ENCODE measurements at regions not wholly inside any gene's neighbourhood (a gene's known extent, or its start where the extent isn't known, plus 50 kb on each side); places are given as distances from the start of the nearest gene placed in this dataset.
A peak's percentile ranks its signal among the peaks of the same experiment; 100 is the strongest.
"Not testable (repeated sequence)": the region's sequence is repeated elsewhere in the genome, so short reads cannot be mapped to it uniquely, and the experiment has no call there.

DNA sequence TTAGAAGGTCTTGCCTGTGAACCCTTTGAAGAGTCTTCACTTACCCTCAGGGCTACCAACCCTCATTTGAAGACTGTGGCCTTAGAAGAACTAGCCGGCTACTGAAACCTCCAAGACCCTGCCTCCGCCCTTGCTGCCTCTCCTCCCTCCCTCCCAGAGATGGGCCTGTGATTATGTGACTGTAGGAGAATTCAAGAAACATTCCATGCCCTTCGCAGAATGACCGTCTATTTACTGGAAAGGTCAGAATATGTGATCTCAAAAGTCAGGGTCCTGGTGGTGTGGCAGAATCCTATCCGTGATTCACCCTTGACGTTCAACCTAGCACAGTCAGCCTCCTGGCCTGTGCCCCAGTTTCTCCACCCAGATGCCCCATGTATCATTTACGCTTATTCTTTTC, 109.6 kb downstream of the CTNND1 start:
- DNase-seq: no peak

DNA sequence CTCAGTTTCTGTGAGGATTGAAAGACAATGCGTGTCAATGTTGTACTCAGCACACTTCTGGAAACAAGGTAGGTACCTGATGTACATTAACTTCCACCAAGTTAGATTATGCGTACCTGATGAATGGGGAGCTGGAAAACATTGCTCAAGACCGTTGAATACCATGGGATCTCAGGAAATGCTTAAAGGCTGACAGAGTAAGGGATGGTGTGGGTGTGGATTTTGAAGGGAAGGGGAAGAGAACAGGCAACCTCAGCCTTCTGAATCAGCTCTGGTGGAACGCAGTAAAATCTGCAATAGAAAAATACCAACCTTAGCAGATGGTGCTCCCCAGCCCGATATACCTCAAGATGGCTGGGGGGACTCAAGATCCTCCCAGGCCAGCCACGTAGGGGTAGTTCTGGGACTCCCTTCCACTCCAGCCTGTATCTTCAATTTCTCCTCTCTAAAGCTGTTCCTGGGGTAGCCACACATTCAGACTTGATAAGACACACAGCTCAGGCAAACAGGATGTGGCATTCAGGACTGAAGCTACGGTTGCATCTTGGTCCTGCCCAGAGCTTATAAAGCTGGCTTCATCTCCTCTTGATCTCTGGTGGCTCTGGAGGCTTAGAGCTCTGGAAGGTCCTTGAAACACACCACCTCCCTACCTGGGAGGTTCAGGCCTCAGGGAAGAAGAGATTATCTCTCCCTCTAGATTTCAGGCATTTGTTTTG, 111.8 kb downstream of the CTNND1 start:
- no peak for DNase-seq

GRCh38 chr11:57874981-57875380, 113.4 kb downstream of the CTNND1 start:
- DNase-seq: no peak

DNA sequence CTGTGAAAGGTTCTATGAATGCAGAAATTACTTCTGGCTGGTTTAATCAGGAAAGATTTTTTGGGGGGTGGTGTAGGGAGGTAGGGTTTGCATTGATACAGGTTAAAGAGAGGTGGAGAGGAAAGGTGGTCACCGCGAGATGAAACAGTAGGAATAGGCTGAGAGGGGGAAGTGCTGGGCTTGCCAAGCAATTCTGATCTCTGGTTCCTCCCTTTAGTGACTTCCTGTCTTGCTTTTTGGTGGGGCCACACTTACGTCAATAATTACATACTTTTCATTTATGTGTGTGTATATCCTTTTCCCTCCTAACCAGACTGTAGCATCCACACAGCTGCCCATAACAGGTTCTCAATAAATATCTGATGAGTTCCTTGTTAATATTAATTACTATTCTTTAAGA, 120.0 kb downstream of the CTNND1 start:
- no peak for DNase-seq

DNA sequence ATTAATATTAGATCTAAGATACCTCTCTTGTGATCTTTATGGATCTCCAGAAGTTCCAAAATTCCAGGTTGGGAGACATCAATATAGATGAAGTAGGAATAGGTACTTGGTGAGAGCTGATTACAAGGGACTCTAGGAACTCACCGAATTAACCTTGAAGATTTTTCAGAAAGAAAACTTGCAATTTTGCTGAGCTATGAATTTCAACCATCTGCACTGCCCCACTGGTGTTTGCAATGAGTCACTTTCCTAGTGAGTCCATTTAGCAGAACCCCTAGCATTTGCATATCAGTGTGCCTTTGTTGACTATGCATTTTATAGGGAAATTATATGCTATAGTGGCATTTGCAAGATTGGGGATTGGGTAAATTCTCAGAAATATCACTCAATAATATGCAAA, 122.0 kb downstream of the CTNND1 start:
- no peak for DNase-seq

- DNase-seq: no peak
Observed at GRCh38 chr11:57885298-57886050, 123.9 kb downstream of the CTNND1 start.

GRCh38 chr11:57888386-57888785, 126.8 kb downstream of the CTNND1 start:
- DNase-seq: no peak

GRCh38 chr11:57890521-57890920, 128.9 kb downstream of the CTNND1 start:
- DNase-seq: no peak

DNA sequence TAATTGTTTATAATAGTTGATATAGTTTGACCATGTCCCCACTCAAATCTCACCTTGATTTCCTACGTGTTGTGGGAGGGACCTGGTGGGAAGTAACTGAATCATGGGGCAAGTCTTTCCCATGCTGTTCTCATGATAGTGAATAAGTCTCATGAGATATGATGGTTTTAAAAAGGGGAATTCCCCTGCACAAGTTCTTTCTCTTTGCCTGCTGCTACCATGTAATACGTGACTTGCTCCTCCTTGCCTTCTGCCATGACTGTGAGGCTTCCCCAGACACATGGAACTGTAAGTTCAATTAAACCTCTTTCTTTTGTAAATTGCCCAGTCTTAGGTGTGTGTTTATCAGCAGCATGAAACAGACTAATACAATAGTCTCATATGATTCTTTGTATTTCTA, 130.5 kb upstream of the OR9Q1 start:
- DNase-seq: not testable (repeated sequence)

- DNase-seq: no peak
Observed at GRCh38 chr11:57896361-57897145, 127.1 kb upstream of the OR9Q1 start.

DNA sequence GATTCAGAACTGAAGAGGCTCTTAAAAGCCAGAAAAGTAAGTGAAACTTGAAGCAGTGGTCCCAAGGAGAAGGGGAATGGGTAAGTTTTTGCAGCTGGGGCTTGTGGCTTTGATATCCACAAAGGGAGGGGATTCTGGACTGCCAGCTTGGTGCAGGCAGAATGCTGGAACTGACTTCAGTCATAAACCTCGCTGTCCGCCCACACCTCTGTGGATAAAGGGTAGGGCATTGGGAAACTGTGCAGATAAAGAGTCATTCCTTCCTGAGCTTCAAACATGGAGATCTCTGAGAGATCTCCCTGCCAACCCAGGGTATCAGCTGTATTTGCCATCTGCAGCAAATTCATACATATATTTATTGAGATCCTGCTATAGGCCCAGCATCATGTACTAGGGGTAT, 124.3 kb upstream of the OR9Q1 start:
- DNase-seq: no peak

DNA sequence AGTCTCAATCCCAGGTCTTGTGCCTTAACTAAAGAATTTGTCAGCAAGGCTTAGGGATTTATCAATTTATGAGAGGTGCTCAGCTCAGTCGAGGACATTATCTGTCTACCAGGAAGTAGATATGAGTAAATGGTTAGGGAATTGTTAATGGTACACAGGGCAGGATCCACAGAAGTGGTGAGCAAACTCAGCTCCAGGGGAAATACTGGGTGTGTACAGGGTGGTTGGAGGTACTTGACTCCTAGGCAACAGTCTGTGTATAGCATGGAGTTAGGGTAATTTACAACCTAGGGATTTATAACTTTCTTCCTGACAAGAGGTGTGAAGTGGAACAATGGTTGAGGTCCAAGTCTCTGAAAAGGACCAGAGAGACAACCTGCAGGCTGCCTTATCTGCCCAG, 123.4 kb upstream of the OR9Q1 start:
- DNase-seq: peak; percentile 30

GRCh38 chr11:57901278-57901677, 122.4 kb upstream of the OR9Q1 start:
- DNase-seq: no peak

DNA sequence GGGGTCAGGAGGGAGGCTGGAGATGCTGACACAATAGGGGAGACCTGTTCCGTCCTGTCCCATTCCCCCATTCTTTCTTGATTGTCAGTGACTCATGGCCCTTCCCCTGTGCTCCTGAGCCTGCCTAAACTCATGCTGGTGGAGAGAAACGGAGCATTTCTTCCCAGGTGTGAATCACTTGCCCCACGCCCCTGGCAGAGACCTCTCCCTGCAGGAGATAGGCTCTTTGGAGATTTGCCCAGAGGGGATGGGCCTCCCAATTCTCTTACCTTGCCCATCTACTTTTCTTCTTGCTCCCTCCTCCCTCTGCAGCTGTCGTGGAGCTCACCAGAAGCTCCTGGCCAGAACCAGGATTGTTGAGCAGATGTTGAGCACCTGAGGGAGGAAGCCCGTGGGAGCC, 121.9 kb upstream of the OR9Q1 start:
- no peak for DNase-seq

DNA sequence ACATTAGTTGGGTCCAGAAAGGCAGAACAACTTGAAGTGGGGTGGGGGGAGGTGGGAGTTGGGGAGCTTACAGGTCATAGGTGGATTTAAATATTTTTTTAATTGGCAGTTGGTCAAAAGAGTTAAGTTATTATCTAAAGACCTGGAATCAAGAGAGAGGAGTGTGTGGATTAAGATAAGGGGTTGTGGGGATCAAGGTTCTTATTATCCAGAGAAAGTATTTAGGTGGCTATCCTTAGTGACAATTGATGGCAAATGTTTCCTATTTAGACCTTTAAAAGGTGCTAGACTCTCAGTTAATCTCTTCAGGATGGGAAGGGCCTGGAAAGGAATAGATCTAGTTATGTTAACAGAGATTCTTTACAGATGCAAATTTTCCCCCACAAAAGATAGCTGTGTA, 120.7 kb upstream of the OR9Q1 start:
- DNase-seq: no peak

DNA sequence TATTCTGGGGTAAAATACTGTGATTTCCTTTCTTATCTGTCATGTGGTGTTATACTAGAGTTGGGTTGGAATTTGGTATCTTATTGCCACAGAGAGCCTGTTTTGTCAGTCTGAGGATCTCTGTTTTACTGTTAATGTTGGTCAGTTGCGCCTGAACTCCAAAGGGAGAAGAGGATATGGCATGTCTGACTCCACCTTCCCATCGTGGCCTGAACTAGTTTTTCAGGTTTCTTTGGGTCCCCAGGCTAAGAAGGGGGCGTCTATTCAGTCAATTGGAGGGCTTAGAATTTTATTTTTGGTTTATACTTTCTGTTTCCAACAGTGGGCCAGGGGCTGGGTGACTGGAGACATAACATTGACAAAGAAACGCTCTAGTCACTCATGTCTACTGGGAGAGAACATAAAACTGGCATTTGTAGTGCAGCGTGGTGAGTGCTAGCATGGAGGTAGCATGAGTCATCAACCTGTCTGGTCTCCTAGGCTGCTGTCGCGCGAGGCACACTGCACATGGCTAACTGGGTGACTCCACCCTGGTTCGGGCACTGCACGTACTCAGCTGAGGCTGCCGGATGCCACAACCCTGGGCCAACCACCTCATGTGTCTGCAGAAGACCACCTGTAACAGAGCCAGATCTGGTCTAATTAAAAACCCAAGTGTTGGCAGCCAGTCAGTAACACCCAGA, 120.1 kb upstream of the OR9Q1 start:
- DNase-seq: no peak

GRCh38 chr11:57904376-57904775, 119.3 kb upstream of the OR9Q1 start:
- DNase-seq: no peak

DNA sequence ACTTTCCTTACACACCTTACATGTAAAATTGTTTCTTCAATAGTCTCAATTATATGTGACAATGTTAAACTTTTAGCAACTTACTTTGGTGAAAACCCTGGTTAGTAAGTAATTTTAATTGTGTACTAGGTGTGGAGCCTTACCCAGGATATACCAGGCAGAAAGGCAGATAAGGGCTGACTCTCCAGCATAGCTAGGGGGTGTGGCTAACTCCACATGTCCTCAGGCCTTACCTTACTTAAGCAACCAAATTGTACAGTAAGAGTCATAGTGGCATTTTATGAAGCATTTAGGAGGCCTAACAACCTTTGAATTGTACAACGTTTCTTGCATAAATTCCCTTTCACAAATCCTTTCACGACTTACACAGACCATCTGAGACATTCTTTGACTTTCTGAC, 118.2 kb upstream of the OR9Q1 start:
- DNase-seq: no peak

- DNase-seq: not testable (repeated sequence)
Observed at GRCh38 chr11:57908399-57908798, 115.3 kb upstream of the OR9Q1 start.

GRCh38 chr11:57911522-57911921, 112.2 kb upstream of the OR9Q1 start:
- DNase-seq: not testable (repeated sequence)

GRCh38 chr11:57913715-57914704, 109.7 kb upstream of the OR9Q1 start:
- DNase-seq: no peak

GRCh38 chr11:57917632-57918031, 106.0 kb upstream of the OR9Q1 start:
- no peak for DNase-seq
